SK-N-MC (cell line): ENCODE measurements at regions not wholly inside any gene's neighbourhood (a gene's known extent, or its start where the extent isn't known, plus 50 kb on each side); places are given as distances from the start of the nearest gene placed in this dataset.

Experiments used
- EZH2 ChIP-seq: fragments of 200-600 bp; sonication (generic); IDR thresholded peaks from one replicate; pipeline ENCODE4 v1.6.1; 2017; ENCODE audit warnings: antibody characterized with exemption
- POLR2AphosphoS5 ChIP-seq: IDR thresholded peaks from 2 replicates; pipeline ENCODE4 v1.6.1; 2012; ENCODE audit warnings: mild to moderate bottlenecking, low read depth, low read length, borderline replicate concordance

- TF ChIP-seq POLR2AphosphoS5 = no peak
- TF ChIP-seq EZH2 = no peak
Measured at GRCh38 chr14:38512236-38512635, 256.3 kb upstream of the CLEC14A start.
